HCT116 (cell line): ENCODE measurements at regions not wholly inside any gene's neighbourhood (a gene's known extent, or its start where the extent isn't known, plus 50 kb on each side); places are given as distances from the start of the nearest gene placed in this dataset.

Experiments
- ATAC-seq: fragments of 200-7000 bp; cut with Tn5 transposase; 2 replicates; pipeline ENCODE4 v1.9.1; 2020; ENCODE audit warnings: mild to moderate bottlenecking, moderate library complexity
- BruUV-seq: library from RNA; stranded (reverse); fragments of 400-500 nt; replicated peaks from 2 replicates; lab custom pipeline; 2021; lab: Mats Ljungman, UMichigan
- CTCF ChIA-PET: fragments of 300-600 bp; sonication (Branson Sonifier 250); formaldehyde crosslinking; loops from one replicate; lab custom pipeline; 2021; ENCODE audit warnings: antibody characterized with exemption; lab: Charles Lee
- POLR2A ChIA-PET: fragments of 300-600, 350-600 bp; sonication (Branson Sonifier 250); formaldehyde crosslinking; loops from one replicate; lab custom pipeline; 2021; ENCODE audit warnings: antibody characterized with exemption; lab: Charles Lee
- RAD21 ChIA-PET, 2 experiments: fragments of 300-600 bp; sonication (Branson Sonifier 250); formaldehyde crosslinking; loops; one replicate each; lab custom pipeline; 2023; ENCODE audit warnings: low total read pairs in 2 of 2; ENCODE audit not compliant: uncharacterized antibody in 2 of 2, unreplicated experiment in 2 of 2, low non-redundant PET in 1 of 2; lab: Charles Lee
- DNase-seq: peaks from one replicate; pipeline ENCODE4 v3.0.0-alpha.2; 2010; ENCODE audit warnings: low read depth, low spot score
- H2AFZ ChIP-seq: fragments of 200-600 bp; shearing (Covaris generic), sonication (generic); 2 replicates; pipeline ENCODE4 v1.6.1; 2017; ENCODE audit warnings: low read depth, mixed run types, mixed read lengths, antibody characterized with exemption, low read length; ENCODE audit not compliant: poor library complexity, severe bottlenecking
- H3K27ac ChIP-seq: 2 replicates; pipeline ENCODE4 v1.5.1; 2012; ENCODE audit warnings: low read depth, low read length
- H3K27me3 ChIP-seq: fragments of 200-600 bp; sonication (generic); 2 replicates; pipeline ENCODE4 v1.6.1; 2016; ENCODE audit warnings: mixed run types, low read length, mixed read lengths; ENCODE audit not compliant: insufficient read depth
- H3K36me3 ChIP-seq, 2 experiments: fragments of 200-500 bp in 1 of 2; fragments of 200-600 bp in 1 of 2; sonication (Bioruptor generic) in 1 of 2; sonication (generic) in 1 of 2; 2 replicates each; pipeline versions ENCODE4 v1.5.1 to v1.6.1; 2014 to 2016; ENCODE audit warnings: low read length in 2 of 2, inconsistent platforms in 1 of 2, mixed read lengths in 1 of 2, mixed run types in 1 of 2; ENCODE audit not compliant: insufficient read depth in 2 of 2, control insufficient read depth in 1 of 2
- H3K4me1 ChIP-seq, 2 experiments: fragments of 200-600 bp in 1 of 2; sonication (generic) in 1 of 2; 2 replicates each; pipeline versions ENCODE4 v1.5.1 to v1.6.1; 2012 to 2017; ENCODE audit warnings: low read length in 2 of 2, inconsistent platforms in 1 of 2, mild to moderate bottlenecking in 1 of 2, mixed read lengths in 1 of 2, mixed run types in 1 of 2, moderate library complexity in 1 of 2; ENCODE audit not compliant: insufficient read depth in 2 of 2, control insufficient read depth in 1 of 2
- H3K4me2 ChIP-seq: fragments of 200-600 bp; sonication (generic); 2 replicates; pipeline ENCODE4 v1.6.1; 2017; ENCODE audit warnings: mixed run types, low read length, mixed read lengths
- H3K4me3 ChIP-seq, 2 experiments: fragments of 200-600 bp in 1 of 2; sonication (generic) in 1 of 2; replicated peaks in 1 of 2; 2 replicates each; pipeline ENCODE4 v1.5.1; 2011 to 2016; ENCODE audit warnings: low read length in 2 of 2, control low read depth in 1 of 2, low read depth in 1 of 2, mild to moderate bottlenecking in 1 of 2, mixed read lengths in 1 of 2, mixed run types in 1 of 2
- H3K79me2 ChIP-seq: fragments of 200-600 bp; sonication (generic); 2 replicates; pipeline ENCODE4 v1.6.1; 2017; ENCODE audit warnings: mild to moderate bottlenecking, mixed run types, low read length, moderate library complexity, mixed read lengths; ENCODE audit not compliant: insufficient read depth
- H3K9ac ChIP-seq: fragments of 200-600 bp; sonication (generic); 2 replicates; pipeline ENCODE4 v1.6.1; 2016; ENCODE audit warnings: low read length, mixed read lengths
- H3K9me2 ChIP-seq: fragments of 200-600 bp; sonication (generic), shearing (Covaris generic); 2 replicates; pipeline ENCODE4 v1.6.1; 2017; ENCODE audit warnings: mixed run types, mild to moderate bottlenecking, moderate library complexity; ENCODE audit not compliant: insufficient read depth
- H3K9me3 ChIP-seq, 2 experiments: fragments of 200-500 bp in 1 of 2; fragments of 200-600 bp in 1 of 2; sonication (Bioruptor generic) in 1 of 2; sonication (generic) in 1 of 2; 2 replicates each; pipeline ENCODE4 v1.6.1; 2014 to 2017; ENCODE audit warnings: low read length in 2 of 2, mixed read lengths in 2 of 2, inconsistent platforms in 1 of 2, low read depth in 1 of 2, mild to moderate bottlenecking in 1 of 2, mixed run types in 1 of 2, moderate library complexity in 1 of 2; ENCODE audit not compliant: control insufficient read depth in 1 of 2, insufficient read depth in 1 of 2
- H4K20me1 ChIP-seq: fragments of 200-600 bp; sonication (generic), shearing (Covaris generic); 2 replicates; pipeline ENCODE4 v1.6.1; 2017; ENCODE audit warnings: mixed run types, mild to moderate bottlenecking, moderate library complexity; ENCODE audit not compliant: insufficient read depth
- ATF3 ChIP-seq: IDR thresholded peaks from 2 replicates; pipeline ENCODE4 v1.6.1; 2012
- CBX3 ChIP-seq: IDR thresholded peaks from 2 replicates; pipeline ENCODE4 v1.6.1; 2012; ENCODE audit warnings: low read depth
- CEBPB ChIP-seq: IDR thresholded peaks from 2 replicates; pipeline ENCODE4 v1.6.1; 2012; ENCODE audit warnings: low read depth
- CTCF ChIP-seq, 3 experiments: fragments of 200-600 bp in 1 of 3; sonication (generic) in 1 of 3; IDR thresholded peaks in 2 of 3; conservative IDR thresholded peaks in 1 of 3; 2 replicates each; pipeline ENCODE4 v1.5.1; 2012 to 2017; ENCODE audit warnings: low read depth in 2 of 3, low read length in 2 of 3, antibody characterized with exemption in 1 of 3, borderline replicate concordance in 1 of 3, control low read depth in 1 of 3, mild to moderate bottlenecking in 1 of 3, mixed read lengths in 1 of 3, mixed run types in 1 of 3, moderate library complexity in 1 of 3; ENCODE audit not compliant: insufficient read depth in 1 of 3
- EGR1 ChIP-seq: IDR thresholded peaks from 2 replicates; pipeline ENCODE4 v1.6.1; 2012; ENCODE audit warnings: low read depth
- ELF1 ChIP-seq: IDR thresholded peaks from 2 replicates; pipeline ENCODE4 v1.6.1; 2012; ENCODE audit warnings: low read depth, borderline replicate concordance
- EZH2 ChIP-seq: fragments of 200-600 bp; sonication (generic); IDR thresholded peaks from 2 replicates; pipeline ENCODE4 v1.6.1; 2017; ENCODE audit warnings: antibody characterized with exemption, mixed run types
- EZH2phosphoT487 ChIP-seq: fragments of 200-600 bp; IDR thresholded peaks from 2 replicates; pipeline ENCODE4 v1.6.1; 2018; ENCODE audit warnings: antibody characterized with exemption, borderline replicate concordance
- FOSL1 ChIP-seq: IDR thresholded peaks from 2 replicates; pipeline ENCODE4 v1.6.1; 2012; ENCODE audit warnings: low read depth
- JUND ChIP-seq: IDR thresholded peaks from 2 replicates; pipeline ENCODE4 v1.6.1; 2012
- MAX ChIP-seq: IDR thresholded peaks from 2 replicates; pipeline ENCODE4 v1.6.1; 2012
- POLR2A ChIP-seq: IDR thresholded peaks from 2 replicates; pipeline ENCODE4 v1.7.0; 2011; ENCODE audit warnings: borderline replicate concordance; ENCODE audit not compliant: insufficient read depth, insufficient read length; ENCODE audit errors: extremely low read depth
- RAD21 ChIP-seq: IDR thresholded peaks from 2 replicates; pipeline ENCODE4 v1.6.1; 2012; ENCODE audit warnings: low read depth, mild to moderate bottlenecking
- REST ChIP-seq: IDR thresholded peaks from 2 replicates; pipeline ENCODE4 v1.6.1; 2012; ENCODE audit warnings: low read depth
- SIN3A ChIP-seq: IDR thresholded peaks from 2 replicates; pipeline ENCODE4 v1.6.1; 2012; ENCODE audit warnings: low read depth
- SRF ChIP-seq: IDR thresholded peaks from 2 replicates; pipeline ENCODE4 v1.6.1; 2012; ENCODE audit warnings: low read depth
- YY1 ChIP-seq: IDR thresholded peaks from 2 replicates; pipeline ENCODE4 v1.6.1; 2011; ENCODE audit warnings: low read length, low read depth, moderate library complexity, mild to moderate bottlenecking; ENCODE audit not compliant: insufficient replicate concordance; ENCODE audit errors: extremely low read depth
- ZNF274 ChIP-seq: fragments of 200-500 bp; sonication (Bioruptor generic); IDR thresholded peaks from 2 replicates; pipeline ENCODE4 v1.6.1; 2014; ENCODE audit warnings: mild to moderate bottlenecking, low read depth, low read length, inconsistent platforms
- intact Hi-C: fragments of 100-400 bp; cut with micrococcal nuclease; formaldehyde crosslinking; loops from 2 replicates; pipeline ENCODE4 v1.10.0; 2022

- DNase-seq (no peak), ATAC-seq (no peak)
- ChIA-PET CTCF (no interaction called here), POLR2A (no interaction called here)
- Histone ChIP-seq H4K20me1 (no peaks in the 10 kb centered on the region; the same call in 1 of the 2 replicates), H3K9me2 (no peaks in the 10 kb centered on the region), H3K79me2 (no peaks in the 10 kb centered on the region), H3K9ac (no peak overlapping the region), H2AFZ (no peak overlapping the region)
- BruUV-seq, result no TSS peak
- intact Hi-C loops, result no loop called here
- TF ChIP-seq ZNF274, result no peak
- no peak for TF ChIP-seq CTCF (IDR thresholded peaks at IDR 0.05 in 2 of 3, conservative IDR thresholded peaks at IDR 0.05 in 1 of 3; ENCODE audit: borderline replicate concordance in 1 of 3, insufficient read depth in 1 of 3, low read depth in 2 of 3, low read length in 2 of 3)
- TF ChIP-seq FOSL1, result no peak
- no peak for TF ChIP-seq MAX
- no peak for TF ChIP-seq RAD21
- no peak for TF ChIP-seq SRF
- TF ChIP-seq POLR2A, result no peak
- TF ChIP-seq ELF1, result no peak
- no peak for TF ChIP-seq REST
- TF ChIP-seq ATF3, result no peak
- TF ChIP-seq EZH2, result no peak
- TF ChIP-seq CBX3, result no peak
- TF ChIP-seq CEBPB, result no peak
- no peak for TF ChIP-seq YY1
- TF ChIP-seq EGR1, result no peak
- no peak for TF ChIP-seq EZH2phosphoT487
- no peak for TF ChIP-seq SIN3A
- no peak for TF ChIP-seq JUND
- TF ChIP-seq, all 23 proteins: peak for 0
- H3K4me1 ChIP-seq, result no peaks in the 10 kb centered on the region
- no peak overlapping the region for H3K4me2 ChIP-seq
- no peak overlapping the region for H3K27ac ChIP-seq
- no peaks in the 10 kb centered on the region for H3K36me3 ChIP-seq
- peaks cover 3 to 26% of the 10 kb centered on the region in 2 experiments; a peak in 3 of 4 replicates for H3K9me3 ChIP-seq
- no peak overlapping the region for H3K4me3 ChIP-seq
- no peaks in the 10 kb centered on the region for H3K27me3 ChIP-seq
- RAD21 ChIA-PET, result no interaction called here
Observed at GRCh38 chr11:97259884-97260283, 870.1 kb downstream of the JRKL start.
